ENCODE measurements at regions not wholly inside any gene's neighbourhood (a gene's known extent, or its start where the extent isn't known, plus 50 kb on each side); places are given as distances from the start of the nearest gene placed in this dataset.

DNA sequence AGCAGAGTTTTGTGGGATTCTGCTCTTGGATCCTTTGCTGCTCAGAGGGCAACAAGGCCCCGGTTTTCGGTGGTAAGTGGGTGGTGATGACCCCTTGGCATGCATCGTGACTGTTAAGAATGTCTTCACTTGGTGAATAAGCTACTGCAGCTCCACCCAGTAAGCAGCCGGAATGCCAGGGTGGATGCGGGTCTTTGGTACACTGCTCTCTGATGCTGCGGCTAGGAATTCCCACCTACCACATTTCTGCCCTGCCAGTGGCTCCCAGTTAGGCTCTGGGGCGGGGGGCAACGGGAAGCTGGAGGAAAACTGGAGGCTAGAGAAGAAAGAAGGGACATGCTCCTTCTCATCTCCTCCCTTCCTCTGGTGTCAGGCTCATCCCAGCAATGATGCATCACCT, 180.4 kb upstream of the GALNT2 start:
- no peak overlapping the region for H3K27ac ChIP-seq (ENCODE audit: low read depth in 2 of 2, low read length in 2 of 2)
- no peak for DNase-seq
- H3K9ac ChIP-seq (ENCODE audit: low read length in 3 of 3) = no peak overlapping the region
- intact Hi-C loops (cut with DNase I) = no loop called here
- H3K27me3 ChIP-seq (ENCODE audit: control insufficient read depth, insufficient read depth, low read length) = no peaks in the 10 kb centered on the region
- FAIRE-seq = no peak
- peaks cover 0 to 16% (median 0%) of the 10 kb centered on the region in 3 donors for H3K9me3 ChIP-seq (ENCODE audit: control insufficient read depth in 2 of 3, insufficient read depth in 1 of 3, low read length in 3 of 3)
- TF ChIP-seq, protein P1, sequence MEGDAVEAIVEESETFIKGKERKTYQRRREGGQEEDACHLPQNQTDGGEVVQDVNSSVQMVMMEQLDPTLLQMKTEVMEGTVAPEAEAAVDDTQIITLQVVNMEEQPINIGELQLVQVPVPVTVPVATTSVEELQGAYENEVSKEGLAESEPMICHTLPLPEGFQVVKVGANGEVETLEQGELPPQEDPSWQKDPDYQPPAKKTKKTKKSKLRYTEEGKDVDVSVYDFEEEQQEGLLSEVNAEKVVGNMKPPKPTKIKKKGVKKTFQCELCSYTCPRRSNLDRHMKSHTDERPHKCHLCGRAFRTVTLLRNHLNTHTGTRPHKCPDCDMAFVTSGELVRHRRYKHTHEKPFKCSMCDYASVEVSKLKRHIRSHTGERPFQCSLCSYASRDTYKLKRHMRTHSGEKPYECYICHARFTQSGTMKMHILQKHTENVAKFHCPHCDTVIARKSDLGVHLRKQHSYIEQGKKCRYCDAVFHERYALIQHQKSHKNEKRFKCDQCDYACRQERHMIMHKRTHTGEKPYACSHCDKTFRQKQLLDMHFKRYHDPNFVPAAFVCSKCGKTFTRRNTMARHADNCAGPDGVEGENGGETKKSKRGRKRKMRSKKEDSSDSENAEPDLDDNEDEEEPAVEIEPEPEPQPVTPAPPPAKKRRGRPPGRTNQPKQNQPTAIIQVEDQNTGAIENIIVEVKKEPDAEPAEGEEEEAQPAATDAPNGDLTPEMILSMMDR (IDR thresholded peaks at IDR 0.05; ENCODE audit: borderline replicate concordance, extremely low read depth, insufficient read depth) = no peak
- no peak overlapping the region for H3K4me3 ChIP-seq (ENCODE audit: low read length in 3 of 3)
- no peaks in the 10 kb centered on the region for H3K4me1 ChIP-seq (ENCODE audit: control insufficient read depth in 2 of 3, insufficient read depth in 2 of 3, low read depth in 1 of 3, low read length in 3 of 3)
- H3K36me3 ChIP-seq (ENCODE audit: control insufficient read depth in 2 of 3, insufficient read depth in 3 of 3, low read length in 3 of 3) = no peaks in the 10 kb centered on the region

DNA sequence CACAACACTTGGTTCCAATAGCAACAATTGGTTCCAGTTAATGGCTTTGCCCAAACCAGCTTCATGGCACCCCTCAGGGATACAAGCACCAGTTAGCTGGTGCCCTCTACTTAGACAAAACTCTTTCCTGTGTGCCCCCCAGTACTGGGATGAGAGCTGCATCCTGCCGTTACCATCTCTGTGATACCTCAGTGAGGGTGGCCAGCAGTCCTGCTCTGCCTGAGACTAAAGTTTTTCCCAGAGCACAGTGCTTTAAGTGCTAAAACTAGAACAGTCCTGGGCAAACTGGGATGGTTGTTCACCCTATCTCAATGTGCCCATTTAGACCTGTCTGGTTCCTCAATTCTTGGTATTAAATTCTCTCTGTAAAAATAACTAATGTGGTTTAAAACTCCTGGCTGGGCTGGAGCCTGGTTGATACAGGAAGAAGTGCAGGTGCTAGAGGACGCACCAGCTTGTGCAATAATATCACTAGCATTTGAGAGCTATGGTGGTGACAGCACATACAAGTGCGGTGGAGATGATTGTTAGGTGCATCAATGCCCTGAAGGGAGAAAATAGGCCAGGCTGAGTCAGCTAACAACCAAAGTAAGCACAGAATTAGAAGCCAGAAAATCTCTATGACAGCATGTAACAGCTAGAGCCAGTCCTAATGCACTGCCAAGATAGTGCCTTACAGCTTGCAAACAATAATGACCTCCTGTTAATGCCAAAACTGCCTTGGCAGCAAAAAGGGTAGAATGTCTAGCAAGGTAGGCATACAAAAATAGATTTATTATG, 179.8 kb upstream of the GALNT2 start:
- H3K4me1 ChIP-seq (ENCODE audit: control insufficient read depth in 2 of 3, insufficient read depth in 2 of 3, low read depth in 1 of 3, low read length in 3 of 3) = no peaks in the 10 kb centered on the region
- intact Hi-C loops (cut with DNase I) = no loop called here
- DNase-seq = no peak
- TF ChIP-seq, protein P1 (IDR thresholded peaks at IDR 0.05; ENCODE audit: borderline replicate concordance, extremely low read depth, insufficient read depth) = no peak
- FAIRE-seq = no peak
- H3K27ac ChIP-seq (ENCODE audit: low read depth in 2 of 2, low read length in 2 of 2) = no peak overlapping the region
- H3K9me3 ChIP-seq (ENCODE audit: control insufficient read depth in 2 of 3, insufficient read depth in 1 of 3, low read length in 3 of 3) = peaks cover 0 to 16% (median 0%) of the 10 kb centered on the region in 3 donors
- no peak overlapping the region for H3K9ac ChIP-seq (ENCODE audit: low read length in 3 of 3)
- no peaks in the 10 kb centered on the region for H3K27me3 ChIP-seq (ENCODE audit: control insufficient read depth, insufficient read depth, low read length)
- H3K36me3 ChIP-seq (ENCODE audit: control insufficient read depth in 2 of 3, insufficient read depth in 3 of 3, low read length in 3 of 3) = no peaks in the 10 kb centered on the region
- H3K4me3 ChIP-seq (ENCODE audit: low read length in 3 of 3) = no peak overlapping the region

DNA sequence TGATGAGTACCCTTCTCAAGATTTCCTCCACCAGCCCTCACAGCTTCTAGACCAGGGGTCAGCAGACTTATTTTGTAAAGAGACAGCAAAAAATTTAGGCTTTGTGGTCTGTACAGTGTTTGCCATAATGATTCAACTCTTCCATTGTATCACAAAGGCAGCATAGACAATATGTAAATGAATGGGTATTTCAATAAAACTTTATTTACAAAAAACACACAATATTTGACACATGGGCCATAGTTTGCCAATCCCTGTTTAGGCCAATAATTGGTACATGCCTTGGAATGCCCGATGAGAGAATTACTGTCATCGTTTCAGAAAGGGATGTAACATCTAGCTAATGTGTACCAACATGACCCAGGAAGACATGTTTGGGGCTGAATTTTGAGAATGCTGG, 178.9 kb upstream of the GALNT2 start:
- Histone ChIP-seq H3K36me3 (ENCODE audit: control insufficient read depth in 2 of 3, insufficient read depth in 3 of 3, low read length in 3 of 3) (no peaks in the 10 kb centered on the region), H3K27me3 (ENCODE audit: control insufficient read depth, insufficient read depth, low read length) (no peaks in the 10 kb centered on the region), H3K27ac (ENCODE audit: low read depth in 2 of 2, low read length in 2 of 2) (no peak overlapping the region), H3K9ac (ENCODE audit: low read length in 3 of 3) (no peak overlapping the region), H3K9me3 (ENCODE audit: control insufficient read depth in 2 of 3, insufficient read depth in 1 of 3, low read length in 3 of 3) (peaks cover 0 to 16% (median 0%) of the 10 kb centered on the region in 3 donors), H3K4me1 (ENCODE audit: control insufficient read depth in 2 of 3, insufficient read depth in 2 of 3, low read depth in 1 of 3, low read length in 3 of 3) (no peaks in the 10 kb centered on the region), H3K4me3 (ENCODE audit: low read length in 3 of 3) (no peak overlapping the region)
- TF ChIP-seq, protein P1 (IDR thresholded peaks at IDR 0.05; ENCODE audit: borderline replicate concordance, extremely low read depth, insufficient read depth) = no peak
- intact Hi-C loops (cut with DNase I) = no loop called here
- FAIRE-seq (no peak), DNase-seq (no peak)
